ENCODE measurements at regions not wholly inside any gene's neighbourhood (a gene's known extent, or its start where the extent isn't known, plus 50 kb on each side); places are given as distances from the start of the nearest gene placed in this dataset.

DNA sequence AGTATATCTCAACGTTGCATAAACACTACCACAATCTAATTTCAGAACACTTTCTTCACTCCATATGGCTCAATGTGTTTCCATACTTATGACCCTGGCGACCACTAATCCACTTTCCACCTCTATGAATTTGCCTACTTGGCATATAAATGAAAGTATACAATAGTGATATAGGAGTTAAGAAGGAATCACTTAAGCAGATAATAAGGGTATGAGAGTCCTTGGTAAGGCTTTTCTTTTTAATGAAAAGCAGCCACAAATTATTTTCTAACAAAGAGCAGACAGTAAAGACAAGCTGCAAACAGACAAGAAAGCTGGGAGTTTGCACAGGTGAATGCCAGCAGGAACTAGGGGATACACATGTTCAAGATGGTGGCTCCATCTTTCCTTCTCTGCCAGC, 615.1 kb upstream of the NUDT12 start:
- WGBS, 4 donors = 83 to 87% (median 84%) methylated on average over 2 of the region's 2 CpGs
- Histone ChIP-seq H3K27me3 (no peaks in the 10 kb centered on the region), H3K4me3 (no peak overlapping the region), H3K27ac (no peak overlapping the region), H3K9me3 (peaks cover 0 to 18% (median 9%) of the 10 kb centered on the region in 12 donors), H3K4me1 (no peaks in the 10 kb centered on the region), H3K36me3 (no peaks in the 10 kb centered on the region)
- ATAC-seq (no peak), DNase-seq (no peak)
- TF ChIP-seq POLR2A (IDR thresholded peaks at IDR 0.05) = no peak
- TF ChIP-seq, protein P1, sequence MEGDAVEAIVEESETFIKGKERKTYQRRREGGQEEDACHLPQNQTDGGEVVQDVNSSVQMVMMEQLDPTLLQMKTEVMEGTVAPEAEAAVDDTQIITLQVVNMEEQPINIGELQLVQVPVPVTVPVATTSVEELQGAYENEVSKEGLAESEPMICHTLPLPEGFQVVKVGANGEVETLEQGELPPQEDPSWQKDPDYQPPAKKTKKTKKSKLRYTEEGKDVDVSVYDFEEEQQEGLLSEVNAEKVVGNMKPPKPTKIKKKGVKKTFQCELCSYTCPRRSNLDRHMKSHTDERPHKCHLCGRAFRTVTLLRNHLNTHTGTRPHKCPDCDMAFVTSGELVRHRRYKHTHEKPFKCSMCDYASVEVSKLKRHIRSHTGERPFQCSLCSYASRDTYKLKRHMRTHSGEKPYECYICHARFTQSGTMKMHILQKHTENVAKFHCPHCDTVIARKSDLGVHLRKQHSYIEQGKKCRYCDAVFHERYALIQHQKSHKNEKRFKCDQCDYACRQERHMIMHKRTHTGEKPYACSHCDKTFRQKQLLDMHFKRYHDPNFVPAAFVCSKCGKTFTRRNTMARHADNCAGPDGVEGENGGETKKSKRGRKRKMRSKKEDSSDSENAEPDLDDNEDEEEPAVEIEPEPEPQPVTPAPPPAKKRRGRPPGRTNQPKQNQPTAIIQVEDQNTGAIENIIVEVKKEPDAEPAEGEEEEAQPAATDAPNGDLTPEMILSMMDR (IDR thresholded peaks at IDR 0.05) = no peak
- intact Hi-C loops (cut with DNase I) = loop anchor here in 6 of 10 donors (5.0 to 10.0 kb wide), 3 partner anchors 590 to 595 kb away; no protein-coding TSS in a partner anchor

DNA sequence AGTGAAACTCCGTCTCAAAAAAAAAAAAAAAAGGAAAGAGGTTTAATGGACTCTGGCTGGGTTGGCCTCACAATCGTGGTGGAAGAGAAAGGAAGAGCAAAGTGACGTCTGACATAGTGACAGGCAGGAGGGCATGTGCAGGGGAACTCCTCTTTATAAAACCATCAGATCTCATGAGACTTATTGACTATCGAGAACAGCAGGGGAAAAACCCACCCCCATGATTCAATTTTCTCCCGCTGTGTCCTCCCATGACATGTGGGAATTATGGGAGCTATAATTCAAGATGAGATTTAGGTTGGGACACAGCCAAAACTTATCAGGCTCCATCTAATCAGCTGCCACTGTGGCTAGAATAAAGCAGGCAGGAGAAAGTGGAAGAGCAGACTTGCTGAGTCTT, 610.4 kb upstream of the NUDT12 start:
- Histone ChIP-seq H3K4me3 (no peak overlapping the region), H3K27me3 (no peaks in the 10 kb centered on the region), H3K27ac (no peak overlapping the region), H3K4me1 (no peaks in the 10 kb centered on the region), H3K9me3 (no peaks in the 10 kb centered on the region), H3K36me3 (no peaks in the 10 kb centered on the region)
- DNase-seq = no peak
- intact Hi-C loops (cut with DNase I) = loop anchor here in 3 of 10 donors (10.0 kb wide), 1 partner anchor 588 kb away; no protein-coding TSS in a partner anchor
- ATAC-seq = no peak
- 62 to 71% (median 68%) methylated on average over 5 of the region's 5 CpGs for WGBS, 4 donors
- TF ChIP-seq, protein P1 (IDR thresholded peaks at IDR 0.05) = no peak
- no peak for TF ChIP-seq POLR2A (IDR thresholded peaks at IDR 0.05)

DNA sequence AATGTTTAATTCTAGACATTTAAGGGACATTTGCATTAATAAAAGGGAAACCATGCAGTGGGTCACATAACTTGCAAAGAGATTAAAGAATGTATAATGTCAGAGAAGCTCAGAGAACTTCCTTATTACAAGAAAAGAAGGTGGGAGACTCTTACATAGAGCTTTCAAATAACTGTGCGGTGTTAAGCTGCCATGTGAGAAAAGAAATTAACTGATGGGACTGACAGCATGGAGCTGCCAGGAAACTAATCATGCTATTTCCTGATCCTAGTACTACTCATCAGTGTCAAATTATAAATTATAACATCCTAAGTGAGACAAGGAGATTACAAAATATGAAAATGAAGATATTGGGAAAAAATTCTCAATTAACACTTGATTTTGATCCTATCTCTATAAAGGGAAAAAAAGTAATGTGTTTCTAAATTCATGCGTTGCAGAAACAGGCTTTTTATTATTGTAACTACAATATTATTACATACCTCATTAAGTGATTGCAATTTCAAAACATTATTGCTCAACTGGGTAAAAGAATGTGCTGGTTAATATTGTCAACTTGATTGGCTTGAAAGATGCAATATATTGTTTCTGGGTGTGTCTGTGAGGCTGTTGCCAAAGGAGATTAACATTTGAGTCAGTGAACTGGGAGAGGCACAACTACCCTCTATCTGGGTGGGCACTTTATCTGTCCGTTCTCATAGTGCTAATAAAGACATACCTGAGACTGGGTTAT, 609.5 kb upstream of the NUDT12 start:
- Histone ChIP-seq H3K27me3 (no peaks in the 10 kb centered on the region), H3K36me3 (no peaks in the 10 kb centered on the region), H3K4me1 (no peaks in the 10 kb centered on the region), H3K27ac (no peak overlapping the region), H3K9me3 (no peaks in the 10 kb centered on the region), H3K4me3 (no peak overlapping the region)
- TF ChIP-seq, protein P1 (IDR thresholded peaks at IDR 0.05) = no peak
- no peak for TF ChIP-seq POLR2A (IDR thresholded peaks at IDR 0.05)
- intact Hi-C loops (cut with DNase I) = loop anchor here in 3 of 10 donors (10.0 kb wide), 1 partner anchor 587 kb away; no protein-coding TSS in a partner anchor
- ATAC-seq (no peak), DNase-seq (no peak)
- 71 to 86% (median 79%) methylated on average over 3 of the region's 3 CpGs for WGBS, 4 donors

DNA sequence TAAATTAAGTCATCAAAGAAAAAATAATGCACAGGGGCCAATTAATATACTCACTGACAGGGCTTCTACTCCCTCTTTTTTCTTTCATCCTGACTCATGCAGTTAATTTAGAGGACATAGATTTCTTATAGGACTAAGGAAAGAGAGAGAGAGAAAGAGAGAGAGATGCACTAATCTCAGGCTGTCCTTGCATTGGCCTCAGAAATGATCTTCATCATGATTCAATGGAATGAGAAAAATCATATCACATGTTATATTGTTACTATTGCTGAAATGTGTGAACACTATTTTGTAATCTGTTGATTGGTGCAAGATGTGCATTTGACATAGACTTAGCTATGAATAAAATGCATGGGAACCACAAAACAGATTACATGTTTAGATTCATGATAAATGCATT, 608.3 kb upstream of the NUDT12 start:
- Histone ChIP-seq H3K4me3 (no peak overlapping the region), H3K4me1 (no peaks in the 10 kb centered on the region), H3K9me3 (no peaks in the 10 kb centered on the region), H3K27me3 (no peaks in the 10 kb centered on the region), H3K27ac (no peak overlapping the region), H3K36me3 (no peaks in the 10 kb centered on the region)
- no peak for TF ChIP-seq POLR2A (IDR thresholded peaks at IDR 0.05)
- TF ChIP-seq, protein P1 (IDR thresholded peaks at IDR 0.05) = no peak
- intact Hi-C loops (cut with DNase I) = loop anchor here in 3 of 10 donors (10.0 kb wide), 1 partner anchor 586 kb away; no protein-coding TSS in a partner anchor
- ATAC-seq = no peak
- no peak for DNase-seq
